Vagina (tissue), 2 donors: ENCODE measurements at regions not wholly inside any gene's neighbourhood (a gene's known extent, or its start where the extent isn't known, plus 50 kb on each side); places are given as distances from the start of the nearest gene placed in this dataset.

ENCODE experiments used
- POLR2AphosphoS5 ChIP-seq, 2 donors: sonication (generic); formaldehyde crosslinking; IDR thresholded peaks; one replicate each; pipeline ENCODE4 v1.9.0; 2017; ENCODE audit warnings: antibody characterized with exemption in 2 of 2, mild to moderate bottlenecking in 2 of 2, low read depth in 1 of 2; ENCODE audit not compliant: insufficient read depth in 1 of 2
- TF ChIP-seq, protein P1 (sequence below), 3 experiments: fragments of 450-650 bp in 2 of 3; fragments of 200-600 bp in 1 of 3; sonication (generic) in 1 of 3; IDR thresholded peaks; one replicate each; pipeline ENCODE4 v1.5.1; 2017 to 2019; ENCODE audit warnings: antibody characterized with exemption in 3 of 3, mild to moderate bottlenecking in 2 of 3, moderate library complexity in 2 of 3

- TF ChIP-seq, protein P1, sequence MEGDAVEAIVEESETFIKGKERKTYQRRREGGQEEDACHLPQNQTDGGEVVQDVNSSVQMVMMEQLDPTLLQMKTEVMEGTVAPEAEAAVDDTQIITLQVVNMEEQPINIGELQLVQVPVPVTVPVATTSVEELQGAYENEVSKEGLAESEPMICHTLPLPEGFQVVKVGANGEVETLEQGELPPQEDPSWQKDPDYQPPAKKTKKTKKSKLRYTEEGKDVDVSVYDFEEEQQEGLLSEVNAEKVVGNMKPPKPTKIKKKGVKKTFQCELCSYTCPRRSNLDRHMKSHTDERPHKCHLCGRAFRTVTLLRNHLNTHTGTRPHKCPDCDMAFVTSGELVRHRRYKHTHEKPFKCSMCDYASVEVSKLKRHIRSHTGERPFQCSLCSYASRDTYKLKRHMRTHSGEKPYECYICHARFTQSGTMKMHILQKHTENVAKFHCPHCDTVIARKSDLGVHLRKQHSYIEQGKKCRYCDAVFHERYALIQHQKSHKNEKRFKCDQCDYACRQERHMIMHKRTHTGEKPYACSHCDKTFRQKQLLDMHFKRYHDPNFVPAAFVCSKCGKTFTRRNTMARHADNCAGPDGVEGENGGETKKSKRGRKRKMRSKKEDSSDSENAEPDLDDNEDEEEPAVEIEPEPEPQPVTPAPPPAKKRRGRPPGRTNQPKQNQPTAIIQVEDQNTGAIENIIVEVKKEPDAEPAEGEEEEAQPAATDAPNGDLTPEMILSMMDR (IDR thresholded peaks at IDR 0.05) = no peak
- TF ChIP-seq POLR2AphosphoS5 (IDR thresholded peaks at IDR 0.05; ENCODE audit: insufficient read depth in 1 of 2, low read depth in 1 of 2) = no peak
These were observed 352.7 kb upstream of the SEMA3A start for GRCh38 chr7:84547331-84547730.
